Fibroblast of lung (primary cell): ENCODE measurements at regions not wholly inside any gene's neighbourhood (a gene's known extent, or its start where the extent isn't known, plus 50 kb on each side); places are given as distances from the start of the nearest gene placed in this dataset.

Experiments
- DNase-seq, 2 donors: peaks; one replicate each; pipeline versions ENCODE4 v3.0.0 to v3.0.0-alpha.2; 2010; ENCODE audit warnings: low read depth in 2 of 2
- H2AFZ ChIP-seq: 2 replicates; pipeline ENCODE4 v1.5.1; 2012; ENCODE audit warnings: low read length, control low read depth, inconsistent platforms
- H3K27ac ChIP-seq: 2 replicates; pipeline ENCODE4 v1.5.1; 2011; ENCODE audit warnings: low read length, control low read depth; ENCODE audit not compliant: insufficient read depth
- H3K27me3 ChIP-seq: 2 replicates; pipeline ENCODE4 v1.5.1; 2011; ENCODE audit warnings: mild to moderate bottlenecking, low read length; ENCODE audit not compliant: control insufficient read depth, insufficient read depth
- H3K36me3 ChIP-seq: 2 replicates; pipeline ENCODE4 v1.5.1; 2011; ENCODE audit warnings: low read length; ENCODE audit not compliant: control insufficient read depth, insufficient read depth
- H3K4me1 ChIP-seq: 2 replicates; pipeline ENCODE4 v1.5.1; 2011; ENCODE audit warnings: low read length; ENCODE audit not compliant: control insufficient read depth, insufficient read depth; ENCODE audit errors: extremely low read depth
- H3K4me2 ChIP-seq: 2 replicates; pipeline ENCODE4 v1.5.1; 2011; ENCODE audit warnings: low read length, control low read depth; ENCODE audit not compliant: insufficient read depth; ENCODE audit errors: extremely low read depth
- H3K4me3 ChIP-seq, 4 experiments: fragments of 200-600 bp in 1 of 4; sonication (generic) in 1 of 4; replicated peaks in 1 of 4; 2 replicates each; pipeline ENCODE4 v1.5.1; 2011 to 2016; ENCODE audit warnings: low read length in 4 of 4, low read depth in 3 of 4, mild to moderate bottlenecking in 3 of 4, control low read depth in 2 of 4, inconsistent platforms in 1 of 4, mixed read lengths in 1 of 4; ENCODE audit not compliant: insufficient read depth in 1 of 4; ENCODE audit errors: control extremely low read depth in 1 of 4
- H3K79me2 ChIP-seq: 2 replicates; pipeline ENCODE4 v1.5.1; 2012; ENCODE audit warnings: mild to moderate bottlenecking, low read length, inconsistent platforms; ENCODE audit not compliant: control insufficient read depth, insufficient read depth
- H3K9ac ChIP-seq: 2 replicates; pipeline ENCODE4 v1.5.1; 2011; ENCODE audit warnings: mild to moderate bottlenecking, low read length, control low read depth; ENCODE audit not compliant: insufficient read depth
- H3K9me3 ChIP-seq: 2 replicates; pipeline ENCODE4 v1.5.1; 2012; ENCODE audit warnings: low read depth, low read length; ENCODE audit not compliant: control insufficient read depth, insufficient read depth
- H4K20me1 ChIP-seq: 2 replicates; pipeline ENCODE4 v1.5.1; 2011; ENCODE audit warnings: low read length; ENCODE audit not compliant: control insufficient read depth, insufficient read depth; ENCODE audit errors: extremely low read depth
- CTCF ChIP-seq, 2 donors: IDR thresholded peaks in 1 of 2; conservative IDR thresholded peaks in 1 of 2; 1 replicate in 1 of 2; 2 replicates in 1 of 2; pipeline ENCODE4 v1.5.1; 2011 to 2012; ENCODE audit warnings: low read length in 2 of 2, control low read depth in 1 of 2, inconsistent platforms in 1 of 2, low read depth in 1 of 2, mild to moderate bottlenecking in 1 of 2
- EZH2 ChIP-seq: IDR thresholded peaks from 2 replicates; pipeline ENCODE4 v1.5.1; 2012; ENCODE audit warnings: low read length, control low read depth, mild to moderate bottlenecking; ENCODE audit errors: missing control alignments

DNA sequence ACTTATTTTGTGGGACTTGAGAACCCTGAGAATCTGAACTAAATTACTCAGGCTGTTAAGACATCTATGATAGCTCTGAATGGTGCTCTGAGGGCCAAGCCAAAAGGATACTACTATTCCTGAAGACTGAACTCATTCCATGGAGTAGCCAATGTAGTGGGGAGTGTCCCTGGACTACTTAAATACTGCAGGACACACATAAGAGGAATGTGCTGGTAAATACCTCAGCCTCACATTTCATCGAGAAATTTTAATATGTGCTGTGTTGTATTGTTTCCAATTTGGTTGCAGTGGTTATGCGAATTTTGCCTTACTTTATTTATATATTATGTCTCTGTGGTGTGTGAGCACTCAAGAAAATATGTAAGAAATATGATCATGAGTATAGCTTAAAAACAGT lies 264.4 kb upstream of the FIGN start:
- no peaks in the 10 kb centered on the region for H3K9me3 ChIP-seq
- no peaks in the 10 kb centered on the region for H3K4me1 ChIP-seq
- DNase-seq = peak; percentile 36 to 79
- no peaks in the 10 kb centered on the region for H3K79me2 ChIP-seq
- H2AFZ ChIP-seq = no peak overlapping the region
- no peak for TF ChIP-seq CTCF (conservative IDR thresholded peaks at IDR 0.05 in 1 of 2, IDR thresholded peaks at IDR 0.05 in 1 of 2; ENCODE audit: low read depth in 1 of 2, low read length in 2 of 2)
- no peak for TF ChIP-seq EZH2
- H3K27me3 ChIP-seq = no peaks in the 10 kb centered on the region
- no peaks in the 10 kb centered on the region for H4K20me1 ChIP-seq
- no peak overlapping the region for H3K9ac ChIP-seq
- no peak overlapping the region for H3K4me2 ChIP-seq
- no peak overlapping the region for H3K4me3 ChIP-seq
- H3K27ac ChIP-seq = no peak overlapping the region
- H3K36me3 ChIP-seq = no peaks in the 10 kb centered on the region

DNA sequence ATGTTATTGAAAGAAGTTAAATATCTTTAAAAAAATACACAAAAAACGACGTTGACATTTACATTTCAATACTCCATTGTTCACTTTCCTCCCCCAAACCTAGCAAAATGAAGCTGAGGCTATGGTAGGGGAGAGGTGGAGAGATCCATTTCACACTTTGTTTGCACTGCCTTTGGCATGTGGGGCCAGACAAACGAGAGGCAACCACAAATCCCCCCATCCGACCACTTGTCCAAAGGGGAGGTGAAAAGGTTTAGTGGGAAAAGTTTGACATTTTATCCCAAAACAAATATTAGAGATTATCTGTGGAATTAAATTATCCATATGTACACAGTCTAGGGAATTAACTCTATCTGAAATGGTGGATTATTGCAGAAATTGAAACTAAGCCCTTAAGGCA lies 261.7 kb upstream of the FIGN start:
- H3K9me3 ChIP-seq = no peaks in the 10 kb centered on the region
- no peak overlapping the region for H3K27ac ChIP-seq
- H3K9ac ChIP-seq = no peak overlapping the region
- H3K4me3 ChIP-seq = no peak overlapping the region
- H3K4me2 ChIP-seq = no peak overlapping the region
- H2AFZ ChIP-seq = no peak overlapping the region
- DNase-seq = no peak
- H3K36me3 ChIP-seq = no peaks in the 10 kb centered on the region
- no peaks in the 10 kb centered on the region for H3K4me1 ChIP-seq
- H3K79me2 ChIP-seq = no peaks in the 10 kb centered on the region
- H4K20me1 ChIP-seq = no peaks in the 10 kb centered on the region
- H3K27me3 ChIP-seq = no peaks in the 10 kb centered on the region
- TF ChIP-seq CTCF (conservative IDR thresholded peaks at IDR 0.05 in 1 of 2, IDR thresholded peaks at IDR 0.05 in 1 of 2; ENCODE audit: low read depth in 1 of 2, low read length in 2 of 2) (no peak), EZH2 (no peak)

DNA sequence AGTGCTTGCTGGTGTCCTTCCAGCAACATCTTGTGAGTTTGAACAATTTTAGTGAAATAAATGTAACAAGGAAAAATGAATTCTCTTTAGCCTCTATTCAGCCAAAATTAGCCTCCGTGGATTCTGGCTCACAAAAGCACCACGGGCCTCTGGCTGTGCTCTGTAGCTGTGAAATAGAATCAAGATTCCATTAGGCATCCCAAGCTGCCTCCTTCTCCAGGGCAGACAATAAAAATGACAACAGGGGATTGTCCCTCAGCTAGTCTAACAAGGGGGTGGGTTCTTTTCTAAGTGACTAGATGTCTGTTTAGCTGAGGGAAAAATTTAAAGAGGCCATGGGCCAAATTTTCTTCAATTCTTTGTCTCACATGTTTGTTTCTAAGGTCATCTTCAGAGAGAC lies 254.7 kb upstream of the FIGN start:
- Histone ChIP-seq H3K36me3 (no peaks in the 10 kb centered on the region), H2AFZ (no peak overlapping the region), H3K4me1 (no peaks in the 10 kb centered on the region), H4K20me1 (no peaks in the 10 kb centered on the region), H3K27ac (no peak overlapping the region), H3K4me3 (no peak overlapping the region), H3K9ac (no peak overlapping the region), H3K27me3 (no peaks in the 10 kb centered on the region), H3K79me2 (no peaks in the 10 kb centered on the region), H3K9me3 (no peaks in the 10 kb centered on the region), H3K4me2 (no peak overlapping the region)
- no peak for DNase-seq
- TF ChIP-seq CTCF (conservative IDR thresholded peaks at IDR 0.05 in 1 of 2, IDR thresholded peaks at IDR 0.05 in 1 of 2; ENCODE audit: low read depth in 1 of 2, low read length in 2 of 2) (no peak), EZH2 (no peak)
